Activated B cell treated with CpG ODN at 0.5 μM for 24 hours (primary cell): ENCODE measurements at regions not wholly inside any gene's neighbourhood (a gene's known extent, or its start where the extent isn't known, plus 50 kb on each side); places are given as distances from the start of the nearest gene placed in this dataset.

Source experiments
- ATAC-seq: fragments of 200-7000 bp; cut with Tn5 transposase; one replicate; pipeline ENCODE4 v1.10.0; 2021; ENCODE audit warnings: low read depth, mild to moderate bottlenecking, moderate library complexity
- CTCF ChIA-PET: fragments of 350-600 bp; sonication (Branson Sonifier 250); formaldehyde crosslinking; loops from one replicate; lab custom pipeline; 2021; ENCODE audit warnings: antibody characterized with exemption; lab: Charles Lee
- POLR2A ChIA-PET: fragments of 350-600 bp; sonication (Branson Sonifier 250); formaldehyde crosslinking; loops from one replicate; lab custom pipeline; 2021; ENCODE audit warnings: antibody characterized with exemption; lab: Charles Lee
- DNase-seq: peaks from one replicate; pipeline ENCODE4 v3.0.0; 2022
- H3K27ac Mint-ChIP-seq: one replicate; pipeline ENCODE4 v1.8.0; 2020; ENCODE audit warnings: mixed read lengths
- H3K27me3 Mint-ChIP-seq: one replicate; pipeline ENCODE4 v1.8.0; 2021; ENCODE audit warnings: mixed read lengths
- H3K36me3 Mint-ChIP-seq: one replicate; pipeline ENCODE4 v1.8.0; 2021; ENCODE audit warnings: low read depth, mixed read lengths
- H3K4me1 Mint-ChIP-seq: one replicate; pipeline ENCODE4 v1.8.0; 2021; ENCODE audit warnings: mixed read lengths
- H3K4me3 Mint-ChIP-seq: one replicate; pipeline ENCODE4 v1.8.0; 2020; ENCODE audit warnings: mild to moderate bottlenecking, mixed read lengths
- H3K9me3 Mint-ChIP-seq: one replicate; pipeline ENCODE4 v1.8.0; 2020; ENCODE audit warnings: mixed read lengths
- intact Hi-C: fragments of 100-400 bp; cut with micrococcal nuclease; formaldehyde crosslinking; loops from one replicate; pipeline ENCODE4 v1.15.1; 2024
- TF ChIP-seq, protein P1 (sequence below): fragments of 200-600 bp; IDR thresholded peaks from one replicate; pipeline ENCODE4 v1.8.0; 2022; ENCODE audit warnings: antibody characterized with exemption, mild to moderate bottlenecking

DNA sequence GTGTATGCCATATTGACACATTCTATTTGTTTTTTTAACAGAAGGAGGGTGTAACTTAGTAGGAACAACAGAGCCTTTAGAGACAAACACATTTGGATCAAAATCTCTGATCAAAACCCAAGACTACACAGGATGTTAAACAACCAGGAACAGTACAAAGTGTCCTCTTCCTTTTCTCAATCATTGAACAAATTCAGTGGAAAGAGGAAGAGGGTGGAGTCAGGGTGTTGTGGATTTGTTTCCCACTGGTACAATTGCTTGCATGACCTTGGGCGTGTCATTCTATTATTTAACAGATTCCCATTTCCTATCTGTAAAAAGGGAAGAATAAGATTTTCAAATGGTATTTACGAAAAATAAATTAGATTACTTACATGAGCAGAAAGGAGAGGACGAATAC, 1162.8 kb upstream of the PRKX start:
- H3K27me3 Mint-ChIP-seq, result no peaks in the 10 kb centered on the region
- no peaks in the 10 kb centered on the region for H3K4me1 Mint-ChIP-seq
- no peaks in the 10 kb centered on the region for H3K36me3 Mint-ChIP-seq
- POLR2A ChIA-PET, result no interaction called here
- TF ChIP-seq, protein P1, sequence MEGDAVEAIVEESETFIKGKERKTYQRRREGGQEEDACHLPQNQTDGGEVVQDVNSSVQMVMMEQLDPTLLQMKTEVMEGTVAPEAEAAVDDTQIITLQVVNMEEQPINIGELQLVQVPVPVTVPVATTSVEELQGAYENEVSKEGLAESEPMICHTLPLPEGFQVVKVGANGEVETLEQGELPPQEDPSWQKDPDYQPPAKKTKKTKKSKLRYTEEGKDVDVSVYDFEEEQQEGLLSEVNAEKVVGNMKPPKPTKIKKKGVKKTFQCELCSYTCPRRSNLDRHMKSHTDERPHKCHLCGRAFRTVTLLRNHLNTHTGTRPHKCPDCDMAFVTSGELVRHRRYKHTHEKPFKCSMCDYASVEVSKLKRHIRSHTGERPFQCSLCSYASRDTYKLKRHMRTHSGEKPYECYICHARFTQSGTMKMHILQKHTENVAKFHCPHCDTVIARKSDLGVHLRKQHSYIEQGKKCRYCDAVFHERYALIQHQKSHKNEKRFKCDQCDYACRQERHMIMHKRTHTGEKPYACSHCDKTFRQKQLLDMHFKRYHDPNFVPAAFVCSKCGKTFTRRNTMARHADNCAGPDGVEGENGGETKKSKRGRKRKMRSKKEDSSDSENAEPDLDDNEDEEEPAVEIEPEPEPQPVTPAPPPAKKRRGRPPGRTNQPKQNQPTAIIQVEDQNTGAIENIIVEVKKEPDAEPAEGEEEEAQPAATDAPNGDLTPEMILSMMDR, result no peak
- DNase-seq (no peak), ATAC-seq (no peak)
- no peak overlapping the region for H3K27ac Mint-ChIP-seq
- no peak overlapping the region for H3K4me3 Mint-ChIP-seq
- CTCF ChIA-PET, result no interaction called here
- intact Hi-C loops, result no loop called here
- H3K9me3 Mint-ChIP-seq, result no peaks in the 10 kb centered on the region

DNA sequence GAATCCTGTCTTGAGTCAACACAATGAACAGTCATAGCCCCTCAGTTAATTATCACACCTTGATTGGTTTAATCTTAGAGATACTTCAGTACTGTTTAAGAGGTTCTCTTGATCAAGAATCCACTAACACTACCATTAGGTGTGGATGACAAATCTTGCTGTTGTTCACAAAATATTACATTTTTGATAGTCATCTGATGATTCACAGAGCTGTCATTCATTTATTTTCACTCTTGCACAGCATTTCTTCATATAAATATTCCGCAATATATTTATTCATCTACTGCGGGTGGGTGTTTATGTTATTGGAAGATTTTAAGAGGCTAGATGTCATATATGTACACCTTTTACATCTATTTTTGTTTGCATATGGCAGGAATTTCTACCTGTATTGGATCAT, 1138.1 kb upstream of the PRKX start:
- no peak for DNase-seq
- no peak overlapping the region for H3K4me3 Mint-ChIP-seq
- ChIA-PET CTCF (no interaction called here), POLR2A (no interaction called here)
- no peak overlapping the region for H3K27ac Mint-ChIP-seq
- ATAC-seq, result no peak
- TF ChIP-seq, protein P1, result no peak
- intact Hi-C loops, result no loop called here
- H3K36me3 Mint-ChIP-seq, result no peaks in the 10 kb centered on the region
- H3K27me3 Mint-ChIP-seq, result no peaks in the 10 kb centered on the region
- no peaks in the 10 kb centered on the region for H3K4me1 Mint-ChIP-seq
- no peaks in the 10 kb centered on the region for H3K9me3 Mint-ChIP-seq

DNA sequence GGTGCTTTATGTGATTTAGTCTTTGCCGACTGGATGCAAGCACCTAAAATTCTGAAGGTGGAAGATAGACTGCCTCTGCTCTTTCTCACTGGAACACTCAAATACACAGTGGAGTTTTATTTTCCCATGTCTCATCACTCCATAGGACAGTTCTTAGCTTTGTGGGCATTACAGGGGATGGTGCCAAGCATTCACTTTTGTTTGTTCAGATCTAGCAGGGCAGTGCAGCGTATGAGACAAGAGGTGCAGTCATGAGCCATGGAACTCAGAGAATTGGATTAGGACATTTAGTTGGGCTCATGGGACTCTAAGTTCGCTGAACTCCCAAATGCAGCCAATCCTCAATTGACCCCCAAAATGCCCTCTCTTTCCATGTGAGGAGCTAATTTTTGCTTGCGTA, 1136.9 kb upstream of the PRKX start:
- Mint-ChIP-seq H3K9me3 (no peaks in the 10 kb centered on the region), H3K4me3 (no peak overlapping the region), H3K27ac (no peak overlapping the region), H3K36me3 (no peaks in the 10 kb centered on the region), H3K27me3 (no peaks in the 10 kb centered on the region), H3K4me1 (no peaks in the 10 kb centered on the region)
- DNase-seq, result no peak
- TF ChIP-seq, protein P1, result no peak
- intact Hi-C loops, result no loop called here
- ChIA-PET CTCF (no interaction called here), POLR2A (no interaction called here)
- no peak for ATAC-seq

DNA sequence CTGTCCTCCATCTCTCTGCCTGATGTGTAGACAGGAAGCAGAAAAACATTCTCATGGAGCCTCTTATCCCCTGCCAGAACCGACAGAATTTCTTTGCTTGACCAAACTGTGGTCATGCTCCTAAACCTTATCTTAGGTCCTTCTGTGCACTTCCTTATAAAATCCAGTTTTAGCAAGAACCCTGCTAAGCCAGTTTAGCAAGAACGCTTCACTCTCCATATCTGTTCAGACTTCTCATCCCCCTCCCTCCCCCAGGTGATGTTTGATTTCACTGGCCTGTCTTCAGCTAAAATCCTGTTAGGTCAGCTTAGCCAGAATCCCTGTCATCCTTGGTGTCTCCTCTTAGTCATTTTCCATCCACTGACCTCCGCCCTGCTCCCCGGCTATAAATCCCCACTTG, 1130.9 kb upstream of the PRKX start:
- Mint-ChIP-seq H3K27ac (no peak overlapping the region), H3K36me3 (no peaks in the 10 kb centered on the region), H3K4me3 (no peak overlapping the region), H3K27me3 (no peaks in the 10 kb centered on the region), H3K9me3 (peaks cover 3% of the 10 kb centered on the region), H3K4me1 (no peaks in the 10 kb centered on the region)
- DNase-seq (no peak), ATAC-seq (no peak)
- ChIA-PET POLR2A (no interaction called here), CTCF (no interaction called here)
- intact Hi-C loops, result no loop called here
- TF ChIP-seq, protein P1, result no peak

DNA sequence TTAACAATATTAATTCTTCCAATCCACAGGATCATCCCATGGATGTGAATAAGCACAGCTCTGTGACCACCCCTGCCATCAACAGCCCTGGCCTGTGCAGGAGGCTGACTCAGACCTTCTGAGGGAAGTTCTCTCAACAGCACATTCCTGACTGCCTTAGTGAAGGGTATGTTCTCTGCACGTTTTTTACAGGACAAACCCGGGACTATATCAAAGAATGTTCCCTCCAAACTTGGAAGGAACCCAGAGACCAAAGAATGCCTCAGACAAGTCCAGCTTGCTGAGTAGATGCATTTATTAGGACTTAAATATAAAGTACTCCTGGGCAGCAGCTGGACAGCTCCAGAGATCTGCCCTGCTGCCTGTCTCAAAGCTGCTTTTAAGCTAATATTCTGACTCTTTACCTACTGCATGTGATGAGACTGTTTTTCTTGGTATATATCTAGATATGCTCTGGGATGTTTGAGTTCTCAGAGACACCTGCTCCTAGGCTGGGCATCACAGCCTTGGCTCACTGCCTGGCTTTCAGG, 1127.8 kb upstream of the PRKX start:
- H3K9me3 Mint-ChIP-seq, result peaks cover 5% of the 10 kb centered on the region
- DNase-seq (no peak), ATAC-seq (no peak)
- no peaks in the 10 kb centered on the region for H3K36me3 Mint-ChIP-seq
- no peak overlapping the region for H3K4me3 Mint-ChIP-seq
- ChIA-PET POLR2A (no interaction called here), CTCF (no interaction called here)
- H3K27me3 Mint-ChIP-seq, result no peaks in the 10 kb centered on the region
- H3K4me1 Mint-ChIP-seq, result no peaks in the 10 kb centered on the region
- H3K27ac Mint-ChIP-seq, result no peak overlapping the region
- TF ChIP-seq, protein P1, result no peak
- intact Hi-C loops, result no loop called here
